NCI-H460 (cell line): ENCODE measurements at regions not wholly inside any gene's neighbourhood (a gene's known extent, or its start where the extent isn't known, plus 50 kb on each side); places are given as distances from the start of the nearest gene placed in this dataset.
"Not testable (repeated sequence)": the region's sequence is repeated elsewhere in the genome, so short reads cannot be mapped to it uniquely, and the experiment has no call there.

Experiments used
- DNase-seq: peaks from one replicate; pipeline ENCODE4 v3.0.0-alpha.2; 2016; ENCODE audit warnings: low read depth; ENCODE audit errors: extremely low read depth

GRCh38 chr9:34797367-34797766 is 87.4 kb upstream of the CCL21 start:
- no peak for DNase-seq

GRCh38 chr9:34796924-34797323 is 87.0 kb upstream of the CCL21 start:
- DNase-seq: no peak

GRCh38 chr9:34793428-34793827 is 83.5 kb upstream of the CCL21 start:
- no peak for DNase-seq

DNA sequence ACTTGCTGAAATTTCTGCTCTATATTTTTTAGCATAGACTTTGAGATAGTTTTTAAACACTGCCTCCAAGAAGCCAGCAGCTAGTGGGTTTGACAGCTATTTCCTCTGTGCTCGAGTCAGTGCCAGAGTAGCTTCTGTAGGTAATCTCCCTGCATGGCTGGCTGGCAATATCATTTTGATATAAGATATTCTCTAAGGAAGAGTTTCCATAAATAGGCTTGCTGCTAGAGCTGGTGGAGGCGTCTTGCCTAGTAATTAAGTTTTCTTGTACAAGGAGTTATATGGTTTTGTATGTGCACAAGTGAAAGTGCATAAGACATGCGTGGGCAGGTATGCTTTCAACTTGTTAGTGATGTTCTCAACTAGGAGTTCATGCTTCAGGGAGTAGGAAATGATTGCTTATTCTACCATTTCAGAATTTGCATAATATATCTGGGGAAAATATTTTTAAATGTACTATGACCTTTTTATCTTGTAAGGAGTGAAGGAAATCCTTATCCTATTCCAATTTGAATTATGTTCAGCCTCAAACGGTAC is 74.1 kb upstream of the CCL21 start:
- DNase-seq: no peak

DNA sequence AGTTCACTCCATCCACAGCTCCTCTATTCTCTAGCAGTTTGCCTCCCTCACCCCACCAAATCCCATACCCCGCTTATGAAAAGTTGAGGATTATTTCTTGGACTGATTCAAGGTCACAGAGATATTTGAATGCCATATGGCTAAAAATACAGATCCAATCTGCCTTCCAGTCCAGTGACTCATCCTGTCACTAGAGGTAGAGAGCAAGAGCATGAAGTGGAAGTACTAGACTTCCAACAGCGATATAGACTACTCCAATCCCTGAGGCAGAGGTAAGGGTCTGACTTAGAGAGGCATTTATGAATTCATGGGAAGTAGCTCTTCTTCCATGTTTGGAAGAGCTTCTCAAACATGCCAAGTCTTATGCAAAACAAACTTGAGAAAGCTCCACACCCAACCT is 72.4 kb upstream of the CCL21 start:
- DNase-seq: no peak

DNA sequence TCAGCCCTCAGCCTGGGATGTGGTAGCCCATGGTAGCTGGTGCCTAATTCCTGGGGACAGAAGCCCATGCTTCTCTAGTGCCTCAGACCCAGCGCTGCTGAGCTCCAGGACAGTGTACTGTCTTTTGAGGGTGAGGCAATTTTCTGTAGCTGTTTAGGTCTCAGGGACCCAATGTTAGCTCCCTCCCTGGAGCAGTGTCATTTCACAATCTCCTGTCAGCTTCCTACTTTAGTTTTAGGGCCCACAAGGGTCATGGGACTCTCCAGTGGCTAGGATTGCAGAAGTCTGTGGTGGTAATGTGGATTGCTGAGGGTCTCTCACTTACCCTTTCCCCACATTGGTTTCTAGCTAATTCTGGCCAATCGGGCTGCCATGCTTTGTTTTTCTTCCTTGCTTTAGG is 67.7 kb upstream of the CCL21 start:
- DNase-seq: no peak

DNA sequence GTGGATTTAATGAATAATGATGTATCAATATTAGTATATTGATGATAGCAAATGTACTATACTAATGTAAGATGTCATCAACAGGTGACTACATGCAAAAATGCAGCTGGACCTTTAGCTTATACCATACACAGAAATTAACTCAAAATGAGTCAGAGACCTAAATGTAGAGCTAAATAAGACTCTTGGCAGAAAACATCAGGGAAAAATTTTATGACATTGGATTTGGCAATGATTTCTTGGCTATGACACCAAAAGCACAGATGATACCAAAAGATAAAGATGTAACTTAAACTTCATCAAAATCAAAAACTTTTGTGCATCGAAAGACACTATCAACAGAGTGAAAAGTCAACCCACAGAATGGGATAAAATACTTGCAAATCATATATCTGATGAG is 64.0 kb upstream of the CCL21 start:
- no peak for DNase-seq

DNA sequence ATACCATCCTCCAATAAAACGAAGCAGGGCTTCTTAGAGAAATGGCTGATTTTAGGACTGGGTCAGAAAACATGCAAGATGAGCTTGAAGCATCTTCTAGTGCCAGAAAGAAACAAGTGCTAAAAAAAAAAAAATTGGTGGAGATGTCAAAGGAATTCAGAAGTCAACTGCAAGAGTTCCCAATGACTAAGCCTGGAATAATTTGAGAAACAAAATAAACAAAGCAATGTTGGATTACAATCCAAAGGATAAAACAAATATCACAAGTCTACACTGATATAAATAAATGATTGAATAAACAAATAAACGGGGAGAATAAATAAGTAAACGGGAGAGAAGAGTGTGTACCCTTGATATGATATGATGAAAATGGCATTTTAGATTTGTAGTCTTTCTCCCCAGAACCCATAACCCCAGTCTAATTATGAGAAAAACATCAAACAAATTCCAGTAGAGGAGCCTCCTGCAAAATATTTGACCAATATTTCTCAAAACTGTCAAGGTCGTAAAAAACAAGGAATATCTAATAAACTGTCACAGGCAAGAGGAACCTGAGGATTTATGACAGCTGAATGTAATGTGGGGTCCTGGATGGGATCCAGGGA is 63.5 kb upstream of the CCL21 start:
- DNase-seq: peak; percentile 29

GRCh38 chr9:34771007-34771406 is 61.1 kb upstream of the CCL21 start:
- peak; percentile 65 for DNase-seq

DNA sequence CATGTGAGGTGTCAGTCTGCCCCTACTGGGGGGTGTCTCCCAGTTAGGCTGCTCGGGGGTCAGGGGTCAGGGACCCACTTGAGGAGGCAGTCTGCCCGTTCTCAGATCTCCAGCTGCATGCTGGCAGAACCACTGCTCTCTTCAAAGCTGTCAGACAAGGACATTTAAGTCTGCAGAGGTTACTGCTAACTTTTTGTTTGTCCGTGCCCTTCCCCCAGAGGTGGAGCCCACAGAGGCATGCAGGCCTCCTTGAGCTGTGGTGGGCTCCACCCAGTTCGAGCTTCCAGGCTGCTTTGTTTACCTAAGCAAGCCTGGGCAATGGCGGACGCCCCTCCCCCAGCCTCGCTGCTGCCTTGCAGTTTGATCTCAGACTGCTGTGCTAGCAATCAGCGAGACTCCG is 57.2 kb upstream of the CCL21 start:
- not testable (repeated sequence) for DNase-seq

- DNase-seq: peak; percentile 37
Observed at GRCh38 chr9:34760196-34761040, 50.5 kb upstream of the CCL21 start.
